H1 (cell line): ENCODE measurements at regions not wholly inside any gene's neighbourhood (a gene's known extent, or its start where the extent isn't known, plus 50 kb on each side); places are given as distances from the start of the nearest gene placed in this dataset.

Experiments
- CHD2 ChIP-seq: IDR thresholded peaks from 2 replicates; pipeline ENCODE4 v1.6.1; 2012; ENCODE audit warnings: low read length, improper control_type of control experiment
- CREB1 ChIP-seq: IDR thresholded peaks from 2 replicates; pipeline ENCODE4 v1.6.1; 2012; ENCODE audit warnings: inconsistent platforms
- SIN3A ChIP-seq, 2 experiments: IDR thresholded peaks in 1 of 2; conservative IDR thresholded peaks in 1 of 2; 2 replicates each; pipeline ENCODE4 v1.6.1; 2011 to 2012; ENCODE audit warnings: low read length in 2 of 2, improper control_type of control experiment in 1 of 2, low read depth in 1 of 2, mild to moderate bottlenecking in 1 of 2
- TF ChIP-seq, protein P1 (sequence below), 3 experiments: IDR thresholded peaks; 1 replicate in 2 of 3; 2 replicates in 1 of 3; pipeline versions ENCODE4 v1.5.1 to v1.6.1; 2011; ENCODE audit warnings: low read length in 3 of 3, mild to moderate bottlenecking in 3 of 3, inconsistent platforms in 2 of 3, low read depth in 1 of 3, moderate library complexity in 1 of 3; ENCODE audit not compliant: insufficient read depth in 1 of 3; ENCODE audit errors: control extremely low read depth in 1 of 3

DNA sequence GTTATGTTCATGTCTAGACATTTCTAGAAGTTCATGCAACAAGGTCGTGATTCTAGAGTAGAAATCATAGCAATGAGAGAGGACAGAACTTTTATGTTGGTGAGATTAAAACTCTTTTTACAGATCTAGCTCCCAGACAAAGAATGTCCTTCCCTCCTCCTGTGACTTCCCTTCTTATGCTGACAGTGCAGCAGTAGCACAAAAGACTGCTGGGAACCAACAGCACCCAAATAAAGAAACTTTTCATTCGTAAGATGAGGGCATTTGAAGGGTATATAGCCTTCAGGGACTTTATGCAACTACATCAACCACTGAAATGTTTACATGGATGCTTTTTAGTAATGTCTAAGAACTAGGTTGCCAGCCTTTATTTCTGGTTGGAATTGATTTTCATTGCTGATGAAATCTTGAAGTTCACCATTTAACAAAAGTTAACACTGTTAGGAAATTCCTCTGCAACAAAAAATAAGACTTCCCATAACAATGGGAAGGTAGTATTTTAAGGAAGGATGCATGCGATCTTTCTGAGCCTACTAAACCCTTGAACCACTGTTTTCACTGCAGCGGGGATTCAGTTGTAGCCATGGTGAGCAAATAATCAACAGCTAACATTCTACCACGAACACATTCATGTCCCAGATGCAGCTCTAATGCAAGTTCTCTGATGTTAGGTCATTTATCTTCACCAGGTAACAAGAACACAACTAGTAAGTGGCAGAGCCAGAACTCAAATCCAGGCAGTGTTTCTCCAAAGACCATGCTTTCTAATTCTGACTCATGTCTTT is 672.8 kb downstream of the PTPRC start:
- TF ChIP-seq, protein P1, sequence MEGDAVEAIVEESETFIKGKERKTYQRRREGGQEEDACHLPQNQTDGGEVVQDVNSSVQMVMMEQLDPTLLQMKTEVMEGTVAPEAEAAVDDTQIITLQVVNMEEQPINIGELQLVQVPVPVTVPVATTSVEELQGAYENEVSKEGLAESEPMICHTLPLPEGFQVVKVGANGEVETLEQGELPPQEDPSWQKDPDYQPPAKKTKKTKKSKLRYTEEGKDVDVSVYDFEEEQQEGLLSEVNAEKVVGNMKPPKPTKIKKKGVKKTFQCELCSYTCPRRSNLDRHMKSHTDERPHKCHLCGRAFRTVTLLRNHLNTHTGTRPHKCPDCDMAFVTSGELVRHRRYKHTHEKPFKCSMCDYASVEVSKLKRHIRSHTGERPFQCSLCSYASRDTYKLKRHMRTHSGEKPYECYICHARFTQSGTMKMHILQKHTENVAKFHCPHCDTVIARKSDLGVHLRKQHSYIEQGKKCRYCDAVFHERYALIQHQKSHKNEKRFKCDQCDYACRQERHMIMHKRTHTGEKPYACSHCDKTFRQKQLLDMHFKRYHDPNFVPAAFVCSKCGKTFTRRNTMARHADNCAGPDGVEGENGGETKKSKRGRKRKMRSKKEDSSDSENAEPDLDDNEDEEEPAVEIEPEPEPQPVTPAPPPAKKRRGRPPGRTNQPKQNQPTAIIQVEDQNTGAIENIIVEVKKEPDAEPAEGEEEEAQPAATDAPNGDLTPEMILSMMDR (IDR thresholded peaks at IDR 0.05; ENCODE audit: control extremely low read depth in 1 of 3, insufficient read depth in 1 of 3, low read depth in 1 of 3, low read length in 3 of 3): no peak
- TF ChIP-seq CREB1 (no peak), SIN3A (conservative IDR thresholded peaks at IDR 0.05 in 1 of 2, IDR thresholded peaks at IDR 0.05 in 1 of 2; ENCODE audit: low read depth in 1 of 2, low read length in 2 of 2) (no peak), CHD2 (no peak)
